ENCODE measurements at regions not wholly inside any gene's neighbourhood (a gene's known extent, or its start where the extent isn't known, plus 50 kb on each side); places are given as distances from the start of the nearest gene placed in this dataset.

- ATAC-seq (ENCODE audit: low read depth) (no peak), DNase-seq (no peak)
- ChIA-PET CTCF (interaction anchor here (0.8 to 1.6 kb wide), 3 partner anchors 15 to 119 kb away, joined by 3 to 5 read pairs (median 3); no protein-coding TSS in a partner anchor), POLR2A (interaction anchor here (0.6 kb wide), 1 partner anchor 82 kb away, joined by 4 read pairs; no protein-coding TSS in a partner anchor)
- Histone ChIP-seq H3K36me3 (replicated peaks in 1 of 2; ENCODE audit: control extremely low read depth in 1 of 2, control insufficient read depth in 1 of 2, extremely low read depth in 1 of 2, insufficient read depth in 2 of 2, low read length in 1 of 2) (no peaks in the 10 kb centered on the region), H3K79me2 (ENCODE audit: control insufficient read depth, insufficient read depth, low read length) (no peaks in the 10 kb centered on the region), H3K9ac (ENCODE audit: low read length) (peak overlapping the region; percentile 0), H3K27ac (ENCODE audit: low read length in 2 of 2) (peak overlapping the region; percentile 74 to 81), H3K27me3 (replicated peaks in 1 of 4; ENCODE audit: control extremely low read depth in 1 of 4, control insufficient read depth in 3 of 4, insufficient read depth in 4 of 4, low read length in 3 of 4) (no peaks in the 10 kb centered on the region), H3K4me2 (replicated peaks; ENCODE audit: low read depth, low read length, poor library complexity, severe bottlenecking) (peak overlapping the region; percentile 59), H3K4me3 (ENCODE audit: control extremely low read depth in 1 of 5, extremely low read depth in 1 of 5, insufficient read depth in 1 of 5, low read depth in 2 of 5, low read length in 4 of 5) (no peak overlapping the region), H4K20me1 (ENCODE audit: control insufficient read depth, insufficient read depth, low read length, poor library complexity, severe bottlenecking) (no peaks in the 10 kb centered on the region), H3K4me1 (ENCODE audit: control insufficient read depth in 2 of 2, insufficient read depth in 2 of 2, low read length in 2 of 2) (peaks cover 63 to 65% of the 10 kb centered on the region in 2 donors), H2AFZ (ENCODE audit: insufficient read depth, low read depth, low read length, poor library complexity, severe bottlenecking) (no peak overlapping the region), H3K9me3 (ENCODE audit: control extremely low read depth in 1 of 3, control insufficient read depth in 2 of 3, insufficient read depth in 1 of 3, low read length in 2 of 3) (peaks cover 0 to 11% (median 10%) of the 10 kb centered on the region in 3 donors)
- H3K27ac Mint-ChIP-seq: peak overlapping the region; percentile 88
- H3K4me3 Mint-ChIP-seq: peak overlapping the region; percentile 71
- TF ChIP-seq EZH2 (IDR thresholded peaks at IDR 0.05; ENCODE audit: borderline replicate concordance, insufficient read depth, low read depth, low read length, poor library complexity, severe bottlenecking): no peak
- TF ChIP-seq, protein P1, sequence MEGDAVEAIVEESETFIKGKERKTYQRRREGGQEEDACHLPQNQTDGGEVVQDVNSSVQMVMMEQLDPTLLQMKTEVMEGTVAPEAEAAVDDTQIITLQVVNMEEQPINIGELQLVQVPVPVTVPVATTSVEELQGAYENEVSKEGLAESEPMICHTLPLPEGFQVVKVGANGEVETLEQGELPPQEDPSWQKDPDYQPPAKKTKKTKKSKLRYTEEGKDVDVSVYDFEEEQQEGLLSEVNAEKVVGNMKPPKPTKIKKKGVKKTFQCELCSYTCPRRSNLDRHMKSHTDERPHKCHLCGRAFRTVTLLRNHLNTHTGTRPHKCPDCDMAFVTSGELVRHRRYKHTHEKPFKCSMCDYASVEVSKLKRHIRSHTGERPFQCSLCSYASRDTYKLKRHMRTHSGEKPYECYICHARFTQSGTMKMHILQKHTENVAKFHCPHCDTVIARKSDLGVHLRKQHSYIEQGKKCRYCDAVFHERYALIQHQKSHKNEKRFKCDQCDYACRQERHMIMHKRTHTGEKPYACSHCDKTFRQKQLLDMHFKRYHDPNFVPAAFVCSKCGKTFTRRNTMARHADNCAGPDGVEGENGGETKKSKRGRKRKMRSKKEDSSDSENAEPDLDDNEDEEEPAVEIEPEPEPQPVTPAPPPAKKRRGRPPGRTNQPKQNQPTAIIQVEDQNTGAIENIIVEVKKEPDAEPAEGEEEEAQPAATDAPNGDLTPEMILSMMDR (IDR thresholded peaks at IDR 0.05): no peak
- WGBS (ENCODE audit: insufficient coverage): 75% methylated on average over 2 of the region's 4 CpGs
- intact Hi-C loops (cut with micrococcal nuclease): loop anchor here (1.0 to 5.0 kb wide), 4 partner anchors 16 to 84 kb away; partner anchors contain the start of gene UST
- no peaks in the 10 kb centered on the region for H3K27me3 Mint-ChIP-seq
- no peaks in the 10 kb centered on the region for H3K9me3 Mint-ChIP-seq (ENCODE audit: insufficient read depth)
- peaks cover 62% of the 10 kb centered on the region for H3K4me1 Mint-ChIP-seq
Observed at GRCh38 chr6:148678682-148679081, 68.1 kb upstream of the UST start.

GRCh38 chr6:148681666-148682065 lies 65.2 kb upstream of the UST start:
- WGBS (ENCODE audit: insufficient coverage): no CpG with 5 or more reads among the region's 1 CpG
- Histone ChIP-seq H4K20me1 (ENCODE audit: control insufficient read depth, insufficient read depth, low read length, poor library complexity, severe bottlenecking) (no peaks in the 10 kb centered on the region), H2AFZ (ENCODE audit: insufficient read depth, low read depth, low read length, poor library complexity, severe bottlenecking) (no peak overlapping the region), H3K27me3 (replicated peaks in 1 of 4; ENCODE audit: control extremely low read depth in 1 of 4, control insufficient read depth in 3 of 4, insufficient read depth in 4 of 4, low read length in 3 of 4) (no peaks in the 10 kb centered on the region), H3K4me3 (ENCODE audit: control extremely low read depth in 1 of 5, extremely low read depth in 1 of 5, insufficient read depth in 1 of 5, low read depth in 2 of 5, low read length in 4 of 5) (no peak overlapping the region), H3K4me2 (replicated peaks; ENCODE audit: low read depth, low read length, poor library complexity, severe bottlenecking) (peak overlapping the region; percentile 66), H3K9me3 (ENCODE audit: control extremely low read depth in 1 of 3, control insufficient read depth in 2 of 3, insufficient read depth in 1 of 3, low read length in 2 of 3) (peaks cover 0 to 5% (median 4%) of the 10 kb centered on the region in 3 donors), H3K36me3 (replicated peaks in 1 of 2; ENCODE audit: control extremely low read depth in 1 of 2, control insufficient read depth in 1 of 2, extremely low read depth in 1 of 2, insufficient read depth in 2 of 2, low read length in 1 of 2) (no peaks in the 10 kb centered on the region), H3K9ac (ENCODE audit: low read length) (no peak overlapping the region), H3K4me1 (ENCODE audit: control insufficient read depth in 2 of 2, insufficient read depth in 2 of 2, low read length in 2 of 2) (peaks cover 62 to 63% of the 10 kb centered on the region in 2 donors), H3K27ac (ENCODE audit: low read length in 2 of 2) (no peak overlapping the region), H3K79me2 (ENCODE audit: control insufficient read depth, insufficient read depth, low read length) (no peaks in the 10 kb centered on the region)
- intact Hi-C loops (cut with micrococcal nuclease): no loop called here
- Mint-ChIP-seq H3K27me3 (no peaks in the 10 kb centered on the region), H3K4me3 (no peak overlapping the region), H3K9me3 (ENCODE audit: insufficient read depth) (no peaks in the 10 kb centered on the region), H3K4me1 (peaks cover 56% of the 10 kb centered on the region), H3K27ac (peak overlapping the region; percentile 3)
- DNase-seq (no peak), ATAC-seq (ENCODE audit: low read depth) (no peak)
- TF ChIP-seq, protein P1 (IDR thresholded peaks at IDR 0.05): no peak
- no peak for TF ChIP-seq EZH2 (IDR thresholded peaks at IDR 0.05; ENCODE audit: borderline replicate concordance, insufficient read depth, low read depth, low read length, poor library complexity, severe bottlenecking)
- CTCF ChIA-PET: interaction anchor here (1.5 kb wide), 1 partner anchor 77 kb away, joined by 3 read pairs; no protein-coding TSS in a partner anchor
- POLR2A ChIA-PET: no interaction called here

All from B cell (primary cell).